Muscle layer of colon (tissue), 2 donors: ENCODE measurements at regions not wholly inside any gene's neighbourhood (a gene's known extent, or its start where the extent isn't known, plus 50 kb on each side); places are given as distances from the start of the nearest gene placed in this dataset.

ENCODE experiments used
- H3K27ac ChIP-seq: one replicate; pipeline ENCODE4 v1.7.0; 2013; ENCODE audit warnings: low read depth, mild to moderate bottlenecking, low read length, moderate library complexity
- H3K27me3 ChIP-seq, 2 donors: one replicate each; pipeline ENCODE4 v1.7.0; 2013; ENCODE audit warnings: low read length in 2 of 2, mild to moderate bottlenecking in 2 of 2; ENCODE audit not compliant: insufficient read depth in 2 of 2, control insufficient read depth in 1 of 2
- H3K36me3 ChIP-seq: one replicate; pipeline ENCODE4 v1.7.0; 2013; ENCODE audit warnings: mild to moderate bottlenecking, low read length; ENCODE audit not compliant: insufficient read depth
- H3K4me1 ChIP-seq: one replicate; pipeline ENCODE4 v1.7.0; 2013; ENCODE audit warnings: mild to moderate bottlenecking, low read length; ENCODE audit not compliant: insufficient read depth
- H3K4me3 ChIP-seq, 2 donors: one replicate each; pipeline ENCODE4 v1.7.0; 2013; ENCODE audit warnings: low read length in 2 of 2, low read depth in 1 of 2, mild to moderate bottlenecking in 1 of 2, moderate library complexity in 1 of 2
- H3K9ac ChIP-seq: one replicate; pipeline ENCODE4 v1.7.0; 2013; ENCODE audit warnings: low read length
- H3K9me3 ChIP-seq: one replicate; pipeline ENCODE4 v1.7.0; 2013; ENCODE audit warnings: mild to moderate bottlenecking, low read length
- donor health status: abdominal sarcoma.
- donor health status: Adenocarcinoma of cecum.

- H3K9ac ChIP-seq: no peak overlapping the region
These were observed 639.3 kb downstream of the DSC3 start for GRCh38 chr18:30403278-30403677.

GRCh38 chr18:30387401-30387800 lies 655.1 kb downstream of the DSC3 start:
- Histone ChIP-seq H3K36me3 (no peaks in the 10 kb centered on the region), H3K9ac (no peak overlapping the region), H3K4me1 (no peaks in the 10 kb centered on the region), H3K27ac (no peak overlapping the region), H3K4me3 (no peak overlapping the region), H3K27me3 (no peaks in the 10 kb centered on the region), H3K9me3 (no peaks in the 10 kb centered on the region)

More at GRCh38 chr18:30403278-30403677, 639.3 kb downstream of the DSC3 start:
- H3K27ac ChIP-seq: no peak overlapping the region
- H3K4me3 ChIP-seq: no peak overlapping the region
- no peaks in the 10 kb centered on the region for H3K9me3 ChIP-seq
- H3K27me3 ChIP-seq: no peaks in the 10 kb centered on the region
- no peaks in the 10 kb centered on the region for H3K4me1 ChIP-seq
- H3K36me3 ChIP-seq: no peaks in the 10 kb centered on the region

- H3K9me3 ChIP-seq: no peaks in the 10 kb centered on the region
- no peaks in the 10 kb centered on the region for H3K27me3 ChIP-seq
- H3K27ac ChIP-seq: no peak overlapping the region
- H3K9ac ChIP-seq: no peak overlapping the region
- H3K4me3 ChIP-seq: no peak overlapping the region
- no peaks in the 10 kb centered on the region for H3K36me3 ChIP-seq
- H3K4me1 ChIP-seq: no peaks in the 10 kb centered on the region
These were observed 655.9 kb downstream of the DSC3 start for GRCh38 chr18:30386624-30387023.

- H3K4me1 ChIP-seq: no peaks in the 10 kb centered on the region
- H3K27me3 ChIP-seq: no peaks in the 10 kb centered on the region
- H3K9me3 ChIP-seq: no peaks in the 10 kb centered on the region
- H3K9ac ChIP-seq: no peak overlapping the region
- H3K4me3 ChIP-seq: no peak overlapping the region
- H3K27ac ChIP-seq: no peak overlapping the region
- no peaks in the 10 kb centered on the region for H3K36me3 ChIP-seq
These were observed 656.9 kb downstream of the DSC3 start for GRCh38 chr18:30385684-30386083.

GRCh38 chr18:30381826-30382225 lies 660.7 kb downstream of the DSC3 start:
- no peaks in the 10 kb centered on the region for H3K36me3 ChIP-seq
- H3K9ac ChIP-seq: no peak overlapping the region
- H3K27ac ChIP-seq: no peak overlapping the region
- no peak overlapping the region for H3K4me3 ChIP-seq
- no peaks in the 10 kb centered on the region for H3K4me1 ChIP-seq
- no peaks in the 10 kb centered on the region for H3K9me3 ChIP-seq
- H3K27me3 ChIP-seq: no peaks in the 10 kb centered on the region

GRCh38 chr18:30378097-30378496 lies 664.4 kb downstream of the DSC3 start:
- Histone ChIP-seq H3K9ac (no peak overlapping the region), H3K4me1 (no peaks in the 10 kb centered on the region), H3K4me3 (no peak overlapping the region), H3K27me3 (no peaks in the 10 kb centered on the region), H3K9me3 (no peaks in the 10 kb centered on the region), H3K27ac (no peak overlapping the region), H3K36me3 (no peaks in the 10 kb centered on the region)

GRCh38 chr18:30376515-30376914 lies 666.0 kb downstream of the DSC3 start:
- Histone ChIP-seq H3K27me3 (no peaks in the 10 kb centered on the region), H3K36me3 (no peaks in the 10 kb centered on the region), H3K4me1 (no peaks in the 10 kb centered on the region), H3K9ac (no peak overlapping the region), H3K4me3 (no peak overlapping the region), H3K9me3 (no peaks in the 10 kb centered on the region), H3K27ac (no peak overlapping the region)

- Histone ChIP-seq H3K27me3 (no peaks in the 10 kb centered on the region), H3K27ac (no peak overlapping the region), H3K4me1 (no peaks in the 10 kb centered on the region), H3K9me3 (no peaks in the 10 kb centered on the region), H3K9ac (no peak overlapping the region), H3K4me3 (no peak overlapping the region), H3K36me3 (no peaks in the 10 kb centered on the region)
These were observed 680.5 kb downstream of the DSC3 start for GRCh38 chr18:30361864-30362540.

GRCh38 chr18:30359521-30359920 lies 683.0 kb downstream of the DSC3 start:
- no peak overlapping the region for H3K9ac ChIP-seq
- no peak overlapping the region for H3K4me3 ChIP-seq
- no peaks in the 10 kb centered on the region for H3K9me3 ChIP-seq
- no peaks in the 10 kb centered on the region for H3K36me3 ChIP-seq
- no peaks in the 10 kb centered on the region for H3K4me1 ChIP-seq
- H3K27ac ChIP-seq: no peak overlapping the region
- no peaks in the 10 kb centered on the region for H3K27me3 ChIP-seq

- Histone ChIP-seq H3K4me1 (no peaks in the 10 kb centered on the region), H3K4me3 (no peak overlapping the region), H3K36me3 (no peaks in the 10 kb centered on the region), H3K9ac (no peak overlapping the region), H3K27ac (no peak overlapping the region), H3K9me3 (no peaks in the 10 kb centered on the region), H3K27me3 (no peaks in the 10 kb centered on the region)
These were observed 684.0 kb downstream of the DSC3 start for GRCh38 chr18:30358555-30358954.

- H3K36me3 ChIP-seq: no peaks in the 10 kb centered on the region
These were observed 689.9 kb downstream of the DSC3 start for GRCh38 chr18:30352551-30353168.

GRCh38 chr18:30350263-30350662 lies 692.3 kb downstream of the DSC3 start:
- Histone ChIP-seq H3K9ac (no peak overlapping the region), H3K4me3 (no peak overlapping the region), H3K27me3 (no peaks in the 10 kb centered on the region), H3K4me1 (no peaks in the 10 kb centered on the region), H3K36me3 (no peaks in the 10 kb centered on the region), H3K27ac (no peak overlapping the region), H3K9me3 (no peaks in the 10 kb centered on the region)

More at GRCh38 chr18:30352551-30353168, 689.9 kb downstream of the DSC3 start:
- Histone ChIP-seq H3K4me3 (no peak overlapping the region), H3K27me3 (no peaks in the 10 kb centered on the region), H3K27ac (no peak overlapping the region), H3K9me3 (no peaks in the 10 kb centered on the region), H3K4me1 (no peaks in the 10 kb centered on the region), H3K9ac (no peak overlapping the region)
